Panc1 (cell line): ENCODE measurements at regions not wholly inside any gene's neighbourhood (a gene's known extent, or its start where the extent isn't known, plus 50 kb on each side); places are given as distances from the start of the nearest gene placed in this dataset.

ENCODE experiments used
- ATAC-seq: fragments of 200-7000 bp; cut with Tn5 transposase; 2 replicates; pipeline ENCODE4 v1.9.1; 2020; ENCODE audit warnings: mild to moderate bottlenecking, moderate library complexity
- BruUV-seq: library from RNA; stranded (reverse); fragments of 400-500 nt; replicated peaks from 2 replicates; lab custom pipeline; 2021; lab: Mats Ljungman, UMichigan
- CTCF ChIA-PET: fragments of 300-600 bp; sonication (Branson Sonifier 250); formaldehyde crosslinking; loops from one replicate; lab custom pipeline; 2022; ENCODE audit warnings: antibody characterized with exemption; lab: Charles Lee
- POLR2A ChIA-PET: fragments of 300-600 bp; sonication (Branson Sonifier 250); formaldehyde crosslinking; loops from one replicate; lab custom pipeline; 2022; ENCODE audit warnings: antibody characterized with exemption; lab: Charles Lee
- DNase-seq: peaks from one replicate; pipeline ENCODE4 v3.0.0-alpha.2; 2010; ENCODE audit warnings: low read depth, low spot score
- H3K27ac ChIP-seq: 2 replicates; pipeline ENCODE4 v1.5.1; 2011; ENCODE audit warnings: mild to moderate bottlenecking, low read length, inconsistent platforms
- H3K27me3 ChIP-seq: fragments of 200-500 bp; sonication (Bioruptor generic); 2 replicates; pipeline ENCODE4 v1.6.0; 2014; ENCODE audit warnings: low read length, inconsistent platforms; ENCODE audit not compliant: control insufficient read depth, insufficient read depth
- H3K36me3 ChIP-seq: fragments of 200-500 bp; sonication (Bioruptor generic); 2 replicates; pipeline ENCODE4 v1.5.1; 2014; ENCODE audit warnings: inconsistent platforms, mild to moderate bottlenecking, low read length, moderate library complexity; ENCODE audit not compliant: control insufficient read depth, insufficient read depth
- H3K4me1 ChIP-seq: 2 replicates; pipeline ENCODE4 v1.5.1; 2011; ENCODE audit warnings: inconsistent platforms, mild to moderate bottlenecking, low read length, moderate library complexity; ENCODE audit not compliant: control insufficient read depth, insufficient read depth
- H3K4me3 ChIP-seq, 2 experiments: 2 replicates each; pipeline ENCODE4 v1.5.1; 2011 to 2012; ENCODE audit warnings: low read depth in 2 of 2, low read length in 2 of 2, mild to moderate bottlenecking in 2 of 2, inconsistent platforms in 1 of 2, moderate library complexity in 1 of 2
- H3K9me3 ChIP-seq: fragments of 200-500 bp; sonication (Bioruptor generic); 2 replicates; pipeline ENCODE4 v1.5.1; 2014; ENCODE audit warnings: low read depth, mild to moderate bottlenecking, inconsistent platforms, low read length, moderate library complexity; ENCODE audit not compliant: control insufficient read depth, insufficient read depth
- CTCF ChIP-seq: fragments of 450-650 bp; IDR thresholded peaks from 2 replicates; pipeline ENCODE4 v1.5.1; 2017; ENCODE audit warnings: mild to moderate bottlenecking
- POLR2AphosphoS5 ChIP-seq: IDR thresholded peaks from 2 replicates; pipeline ENCODE4 v1.6.1; 2012; ENCODE audit warnings: mild to moderate bottlenecking, low read depth, low read length, moderate library complexity
- REST ChIP-seq, 2 experiments: IDR thresholded peaks; 2 replicates each; pipeline ENCODE4 v1.6.1; 2011 to 2012; ENCODE audit warnings: low read depth in 2 of 2, control low read depth in 1 of 2, low read length in 1 of 2, mild to moderate bottlenecking in 1 of 2, moderate library complexity in 1 of 2; ENCODE audit not compliant: insufficient read depth in 1 of 2
- SIN3A ChIP-seq: IDR thresholded peaks from 2 replicates; pipeline ENCODE4 v1.6.1; 2012; ENCODE audit warnings: low read depth, mild to moderate bottlenecking, low read length, moderate library complexity, borderline replicate concordance; ENCODE audit not compliant: insufficient read depth
- TCF7L2 ChIP-seq: IDR thresholded peaks from 2 replicates; pipeline ENCODE4 v1.6.1; 2011; ENCODE audit warnings: mild to moderate bottlenecking, low read depth, low read length, inconsistent platforms
- in situ Hi-C: cut with HindIII; loops from 2 replicates; pipeline ENCODE4 v1.10.0; 2016; ENCODE audit warnings: low sequenced_read_pairs, low pct_unique_long_range_greater_than_20kb
- intact Hi-C: fragments of 100-400 bp; cut with micrococcal nuclease; formaldehyde crosslinking; loops from one replicate; pipeline ENCODE4 v1.10.0; 2022; ENCODE audit not compliant: unreplicated experiment

GRCh38 chr10:6788731-6789130 lies 208.7 kb upstream of the PRKCQ start:
- no TSS peak for BruUV-seq
- no peak for DNase-seq
- ChIA-PET CTCF (interaction anchor here (0.7 kb wide), 1 partner anchor 370 kb away, joined by 6 read pairs; no protein-coding TSS in a partner anchor), POLR2A (no interaction called here)
- Histone ChIP-seq H3K9me3 (no peaks in the 10 kb centered on the region), H3K27me3 (no peaks in the 10 kb centered on the region), H3K36me3 (no peaks in the 10 kb centered on the region), H3K4me3 (no peak overlapping the region), H3K4me1 (no peaks in the 10 kb centered on the region; the same call in 1 of the 2 replicates), H3K27ac (no peak overlapping the region)
- ATAC-seq: no peak
- in situ Hi-C loops (no loop called here), intact Hi-C loops (no loop called here)
- TF ChIP-seq REST (IDR thresholded peaks at IDR 0.05; ENCODE audit: insufficient read depth in 1 of 2, low read depth in 2 of 2, low read length in 1 of 2) (no peak), SIN3A (no peak), CTCF (no peak), TCF7L2 (no peak), POLR2AphosphoS5 (no peak)

- no TSS peak for BruUV-seq
- Histone ChIP-seq H3K27ac (no peak overlapping the region), H3K9me3 (no peaks in the 10 kb centered on the region), H3K36me3 (no peaks in the 10 kb centered on the region), H3K27me3 (no peaks in the 10 kb centered on the region), H3K4me1 (no peaks in the 10 kb centered on the region; the same call in 1 of the 2 replicates), H3K4me3 (no peak overlapping the region)
- in situ Hi-C loops (no loop called here), intact Hi-C loops (no loop called here)
- TF ChIP-seq SIN3A (no peak), TCF7L2 (no peak), POLR2AphosphoS5 (no peak)
- DNase-seq (no peak), ATAC-seq (no peak)
- ChIA-PET POLR2A (no interaction called here), CTCF (interaction anchor here (0.7 kb wide), 1 partner anchor 370 kb away, joined by 6 read pairs; no protein-coding TSS in a partner anchor)
These were observed 208.2 kb upstream of the PRKCQ start for GRCh38 chr10:6788231-6788630.

- H3K27ac ChIP-seq: no peak overlapping the region
- in situ Hi-C loops: no loop called here
- H3K27me3 ChIP-seq: no peaks in the 10 kb centered on the region
- no TSS peak for BruUV-seq
- no peaks in the 10 kb centered on the region; the same call in 1 of the 2 replicates for H3K4me1 ChIP-seq
- intact Hi-C loops: no loop called here
- CTCF ChIA-PET: no interaction called here
- no peak overlapping the region for H3K4me3 ChIP-seq
- no peak for DNase-seq
- no peak for ATAC-seq
- POLR2A ChIA-PET: no interaction called here
- no peaks in the 10 kb centered on the region for H3K36me3 ChIP-seq
- no peak for TF ChIP-seq TCF7L2
- TF ChIP-seq REST (IDR thresholded peaks at IDR 0.05; ENCODE audit: insufficient read depth in 1 of 2, low read depth in 2 of 2, low read length in 1 of 2): no peak
- TF ChIP-seq CTCF: no peak
- no peak for TF ChIP-seq POLR2AphosphoS5
- no peak for TF ChIP-seq SIN3A
- H3K9me3 ChIP-seq: no peaks in the 10 kb centered on the region
These were observed 207.6 kb upstream of the PRKCQ start for GRCh38 chr10:6787718-6788117.
